ENCODE measurements at regions not wholly inside any gene's neighbourhood (a gene's known extent, or its start where the extent isn't known, plus 50 kb on each side); places are given as distances from the start of the nearest gene placed in this dataset.

DNA sequence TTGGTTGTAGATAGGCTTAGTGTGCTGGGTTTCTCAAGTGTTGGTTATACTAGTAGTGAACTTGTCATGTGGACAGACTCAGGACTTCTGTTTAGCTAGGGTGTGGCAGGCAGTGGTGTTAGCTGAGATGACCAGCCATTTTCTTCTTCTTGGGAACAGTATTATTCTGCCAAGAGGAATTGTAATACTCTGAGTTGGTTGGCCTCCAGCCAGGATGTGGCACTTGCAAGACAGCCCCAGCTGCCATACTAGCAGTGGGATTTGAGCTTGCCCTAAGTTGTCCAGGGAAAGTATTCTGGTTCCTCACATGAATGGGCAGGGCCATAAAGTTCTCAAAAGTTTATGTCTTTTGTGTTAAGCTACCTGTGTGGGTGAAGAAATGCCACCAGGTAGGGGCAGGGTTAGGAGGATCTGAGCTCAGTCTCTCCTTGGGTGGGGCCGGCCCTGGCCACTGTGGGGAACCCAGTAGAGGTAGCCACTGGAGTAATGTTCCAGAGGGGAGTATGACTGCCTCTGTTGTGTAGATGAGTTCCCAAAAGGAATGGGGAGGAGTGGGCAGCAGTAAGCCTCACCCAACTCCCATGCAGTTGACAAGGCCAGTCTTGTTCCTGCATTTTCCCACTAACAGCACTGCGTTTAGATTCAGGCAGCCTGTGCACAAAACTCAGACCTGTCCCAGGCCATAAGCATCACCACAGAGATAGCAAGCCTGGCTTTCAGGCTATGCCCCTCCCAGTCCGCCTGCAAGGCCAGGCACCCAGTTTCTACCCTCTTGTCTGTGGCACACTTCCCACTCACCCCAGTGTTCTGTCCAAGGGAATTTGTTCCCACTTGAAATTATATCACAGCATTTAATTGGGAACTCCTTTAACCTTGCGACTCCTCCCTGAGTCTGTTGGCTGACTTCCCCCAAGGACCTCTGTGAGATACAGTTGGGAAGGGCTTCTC lies 250.7 kb downstream of the ANXA1 start:
- intact Hi-C loops (cut with DNase I), result no loop called here
- DNase-seq (no peak), ATAC-seq (no peak)

DNA sequence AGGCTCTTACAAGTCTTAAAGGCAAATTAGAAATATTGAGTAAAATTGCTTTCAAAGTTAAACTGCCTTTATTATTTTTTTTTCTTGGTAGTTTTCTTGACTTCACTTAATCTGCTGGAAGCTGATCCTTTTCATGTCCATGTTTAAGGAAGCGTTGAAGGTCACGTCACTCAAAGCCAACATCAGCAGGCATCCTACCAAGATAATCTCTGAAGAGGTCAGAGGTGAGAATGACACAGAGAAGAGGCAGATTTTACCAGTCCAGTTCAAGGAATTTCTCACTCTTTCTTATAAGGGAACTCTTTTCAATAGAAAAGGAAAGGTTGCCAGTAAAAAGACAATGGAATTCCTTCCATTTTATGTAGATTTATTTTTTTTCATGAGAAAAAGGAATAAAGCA lies 259.8 kb downstream of the ANXA1 start:
- ATAC-seq, result no peak
- Histone ChIP-seq H3K36me3 (no peaks in the 10 kb centered on the region), H3K4me3 (no peak overlapping the region), H3K9me3 (no peaks in the 10 kb centered on the region), H3K4me1 (no peaks in the 10 kb centered on the region), H3K27ac (no peak overlapping the region), H3K27me3 (no peaks in the 10 kb centered on the region)
- no peak for DNase-seq
- intact Hi-C loops (cut with DNase I), result no loop called here
- TF ChIP-seq, protein P1, sequence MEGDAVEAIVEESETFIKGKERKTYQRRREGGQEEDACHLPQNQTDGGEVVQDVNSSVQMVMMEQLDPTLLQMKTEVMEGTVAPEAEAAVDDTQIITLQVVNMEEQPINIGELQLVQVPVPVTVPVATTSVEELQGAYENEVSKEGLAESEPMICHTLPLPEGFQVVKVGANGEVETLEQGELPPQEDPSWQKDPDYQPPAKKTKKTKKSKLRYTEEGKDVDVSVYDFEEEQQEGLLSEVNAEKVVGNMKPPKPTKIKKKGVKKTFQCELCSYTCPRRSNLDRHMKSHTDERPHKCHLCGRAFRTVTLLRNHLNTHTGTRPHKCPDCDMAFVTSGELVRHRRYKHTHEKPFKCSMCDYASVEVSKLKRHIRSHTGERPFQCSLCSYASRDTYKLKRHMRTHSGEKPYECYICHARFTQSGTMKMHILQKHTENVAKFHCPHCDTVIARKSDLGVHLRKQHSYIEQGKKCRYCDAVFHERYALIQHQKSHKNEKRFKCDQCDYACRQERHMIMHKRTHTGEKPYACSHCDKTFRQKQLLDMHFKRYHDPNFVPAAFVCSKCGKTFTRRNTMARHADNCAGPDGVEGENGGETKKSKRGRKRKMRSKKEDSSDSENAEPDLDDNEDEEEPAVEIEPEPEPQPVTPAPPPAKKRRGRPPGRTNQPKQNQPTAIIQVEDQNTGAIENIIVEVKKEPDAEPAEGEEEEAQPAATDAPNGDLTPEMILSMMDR (IDR thresholded peaks at IDR 0.05), result no peak

More for the DNA sequence above, 250.7 kb downstream of the ANXA1 start:
- Histone ChIP-seq H3K27me3 (no peaks in the 10 kb centered on the region), H3K27ac (no peak overlapping the region), H3K36me3 (no peaks in the 10 kb centered on the region), H3K9me3 (no peaks in the 10 kb centered on the region), H3K4me3 (no peak overlapping the region), H3K4me1 (no peaks in the 10 kb centered on the region)
- TF ChIP-seq, protein P1 (IDR thresholded peaks at IDR 0.05), result no peak

DNA sequence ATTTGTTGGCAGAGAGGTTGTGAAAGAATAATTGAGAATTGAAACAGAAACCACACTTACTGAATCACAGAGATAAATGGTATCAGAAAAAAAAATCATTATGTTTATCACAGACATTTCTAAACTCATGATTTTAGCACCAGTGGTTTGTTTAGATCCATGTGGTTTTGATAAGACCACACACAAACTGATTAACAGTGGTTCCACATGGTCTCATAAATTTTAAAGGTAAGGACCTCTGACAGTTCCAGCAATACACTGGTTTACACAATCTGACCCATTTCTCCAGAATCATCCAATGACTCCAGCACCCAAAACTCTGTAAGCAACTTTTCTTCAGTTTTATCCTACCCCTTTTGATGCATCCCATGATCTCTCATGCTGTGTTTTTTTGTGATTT lies 261.2 kb downstream of the ANXA1 start:
- no peak overlapping the region for H3K27ac ChIP-seq
- no peaks in the 10 kb centered on the region for H3K36me3 ChIP-seq
- no peak overlapping the region for H3K4me3 ChIP-seq
- H3K4me1 ChIP-seq, result no peaks in the 10 kb centered on the region
- TF ChIP-seq, protein P1 (IDR thresholded peaks at IDR 0.05), result no peak
- ATAC-seq (no peak), DNase-seq (no peak)
- H3K27me3 ChIP-seq, result no peaks in the 10 kb centered on the region
- H3K9me3 ChIP-seq, result no peaks in the 10 kb centered on the region
- intact Hi-C loops (cut with DNase I), result no loop called here

DNA sequence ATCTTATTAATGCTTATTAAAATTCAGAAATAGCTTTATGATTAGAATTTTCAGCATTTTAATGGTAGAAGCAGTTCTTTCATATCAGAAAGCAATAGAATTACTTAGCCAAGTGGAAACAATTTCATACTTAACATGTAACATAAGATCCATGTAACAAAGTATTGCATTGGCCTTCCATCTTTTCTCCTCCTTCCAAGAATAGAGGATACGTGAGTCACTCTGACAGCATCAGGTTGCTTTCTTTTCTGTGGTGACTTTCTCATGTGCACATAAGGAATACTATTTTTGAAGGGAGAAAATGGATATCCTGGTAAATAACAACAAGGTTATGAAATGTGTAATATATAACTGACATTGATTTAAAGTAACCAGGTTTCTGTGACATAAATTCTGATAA lies 272.2 kb downstream of the ANXA1 start:
- DNase-seq (no peak), ATAC-seq (no peak)

DNA sequence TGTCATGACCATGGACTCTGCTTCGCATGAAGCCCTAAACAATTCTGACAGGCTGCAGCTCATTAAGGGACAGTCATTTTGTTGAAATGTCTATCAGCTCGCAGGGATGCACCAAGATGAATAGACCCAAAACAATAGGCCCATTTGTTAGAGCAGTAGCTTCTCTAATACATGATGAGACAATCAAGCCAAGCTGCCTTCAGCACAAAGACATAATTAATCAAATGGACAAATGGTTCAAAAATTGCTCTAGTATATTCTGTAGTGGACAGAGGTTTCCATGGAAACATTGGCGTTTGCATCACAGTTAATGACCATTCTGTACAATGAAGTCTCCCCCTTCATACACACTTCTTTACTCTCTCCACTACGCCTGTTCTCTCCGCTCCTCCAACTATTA lies 274.6 kb downstream of the ANXA1 start:
- H3K27me3 ChIP-seq, result no peaks in the 10 kb centered on the region
- intact Hi-C loops (cut with DNase I), result no loop called here
- no peaks in the 10 kb centered on the region for H3K9me3 ChIP-seq
- ATAC-seq, result no peak
- H3K27ac ChIP-seq, result no peak overlapping the region
- no peak for DNase-seq
- no peaks in the 10 kb centered on the region for H3K36me3 ChIP-seq
- no peaks in the 10 kb centered on the region for H3K4me1 ChIP-seq
- no peak overlapping the region for H3K4me3 ChIP-seq
- TF ChIP-seq, protein P1 (IDR thresholded peaks at IDR 0.05), result no peak

More for the DNA sequence above, 272.2 kb downstream of the ANXA1 start:
- intact Hi-C loops (cut with DNase I), result no loop called here
- H3K4me3 ChIP-seq, result no peak overlapping the region
- H3K27me3 ChIP-seq, result no peaks in the 10 kb centered on the region
- TF ChIP-seq, protein P1 (IDR thresholded peaks at IDR 0.05), result no peak
- H3K36me3 ChIP-seq, result no peaks in the 10 kb centered on the region
- no peak overlapping the region for H3K27ac ChIP-seq
- H3K4me1 ChIP-seq, result no peaks in the 10 kb centered on the region
- no peaks in the 10 kb centered on the region for H3K9me3 ChIP-seq
